NCI-H1694 (cell line): ENCODE measurements at regions not wholly inside any gene's neighbourhood (a gene's known extent, or its start where the extent isn't known, plus 50 kb on each side); places are given as distances from the start of the nearest gene placed in this dataset.

Source experiments
- DNase-seq: peaks from one replicate; lab custom pipeline; 2025; lab: John Stamatoyannopoulos, UW

DNA sequence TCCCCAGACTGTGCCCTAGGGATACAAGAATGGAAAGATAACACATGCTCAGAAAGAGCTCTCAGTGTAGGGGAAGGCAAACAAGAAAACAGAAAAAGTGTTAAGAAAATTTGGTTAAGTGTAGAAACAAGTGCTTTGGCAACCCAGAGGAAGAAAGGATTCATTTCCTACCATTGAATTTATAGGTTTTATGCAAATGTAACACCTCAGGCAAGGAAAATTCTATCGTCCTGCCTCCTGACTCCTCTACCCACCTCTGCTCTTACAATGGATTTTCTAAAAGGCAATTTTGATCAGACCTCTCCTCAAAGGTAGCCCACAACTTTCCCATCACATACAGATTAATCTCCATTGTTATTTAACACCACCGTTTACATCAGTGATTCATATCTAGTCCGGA lies 298.7 kb downstream of the RFC3 start:
- no peak for DNase-seq

DNA sequence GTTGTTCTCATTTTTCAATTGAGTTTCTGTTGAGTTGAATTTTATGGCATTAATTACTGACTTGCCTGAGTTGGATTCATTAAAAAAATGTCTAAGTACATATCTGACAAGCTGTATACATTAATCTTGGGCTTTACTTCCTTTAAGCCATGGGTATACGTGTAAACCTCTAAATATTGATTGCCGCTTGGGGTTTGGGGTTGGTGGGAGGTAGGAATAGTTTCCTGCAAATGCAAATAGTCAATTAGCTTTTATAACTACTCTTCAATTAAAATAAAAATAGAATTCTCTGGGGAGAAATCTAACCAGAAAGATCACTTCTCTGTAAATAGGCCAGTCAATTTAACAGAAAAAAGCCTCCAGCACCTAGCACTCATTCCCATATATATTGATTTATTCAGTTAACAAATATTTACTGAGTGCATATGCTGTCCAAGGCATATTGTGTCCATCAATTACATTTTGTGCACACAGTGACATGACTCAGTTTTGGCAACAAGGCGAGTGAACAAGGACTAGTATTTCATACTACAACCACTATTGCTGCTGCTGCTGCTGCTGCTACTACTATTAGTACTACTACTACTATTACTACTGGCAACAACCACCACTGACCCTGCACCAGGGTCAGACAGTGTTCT lies 306.8 kb downstream of the RFC3 start:
- no peak for DNase-seq

DNA sequence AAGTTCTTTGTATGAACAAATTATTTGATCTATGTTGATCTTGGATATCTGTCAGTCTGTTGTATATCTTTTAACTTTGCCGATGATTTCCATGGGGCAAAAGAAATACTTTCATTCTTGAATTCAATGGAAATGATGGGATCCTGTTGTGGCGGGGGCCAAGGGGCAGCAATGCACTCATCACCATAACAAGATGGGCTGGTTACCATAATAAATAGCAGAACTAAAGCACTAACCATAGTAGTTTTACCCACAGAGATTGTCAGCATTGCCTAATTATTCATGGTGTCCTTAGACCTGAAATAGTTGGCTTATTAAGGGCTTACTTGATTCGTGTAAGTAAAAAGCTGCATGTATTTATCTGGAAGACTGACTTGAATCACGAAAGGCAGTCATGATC lies 309.6 kb downstream of the RFC3 start:
- no peak for DNase-seq

DNA sequence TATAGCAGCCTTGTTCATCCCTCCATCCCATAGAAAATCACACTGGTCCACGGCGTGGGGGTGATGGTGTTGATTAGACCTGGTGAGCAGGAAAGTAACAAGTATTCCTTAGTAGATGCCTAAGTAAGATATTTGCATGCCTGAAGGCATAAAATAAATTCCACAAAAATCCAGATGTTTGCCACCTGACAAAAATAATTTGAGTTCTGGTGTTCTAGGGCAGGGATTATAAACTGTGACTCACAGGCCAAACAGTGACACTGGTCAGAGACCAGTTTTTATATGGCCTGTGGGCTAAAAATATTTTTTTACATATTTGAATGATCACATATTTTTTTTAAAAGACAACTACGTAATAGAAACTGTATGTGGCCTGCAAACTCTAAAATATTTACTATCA lies 310.7 kb downstream of the RFC3 start:
- no peak for DNase-seq

DNA sequence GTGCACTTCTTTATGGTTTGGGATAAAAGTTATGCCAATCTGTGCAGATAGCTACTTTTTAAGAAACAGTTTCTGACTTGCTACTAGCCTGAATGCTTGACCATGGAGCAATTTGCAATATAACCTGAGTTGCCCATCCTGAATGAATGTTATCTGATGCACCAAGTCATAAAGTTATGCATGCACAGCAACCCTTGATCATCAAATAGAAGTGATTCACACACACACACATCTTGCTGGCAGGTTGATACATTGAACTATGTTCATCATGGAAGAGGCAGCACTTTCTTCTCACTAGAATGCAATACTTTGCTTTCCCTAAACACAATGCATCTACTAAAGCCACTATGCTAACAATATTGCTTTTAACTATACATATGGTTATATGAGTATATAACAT lies 311.5 kb downstream of the RFC3 start:
- DNase-seq: no peak

DNA sequence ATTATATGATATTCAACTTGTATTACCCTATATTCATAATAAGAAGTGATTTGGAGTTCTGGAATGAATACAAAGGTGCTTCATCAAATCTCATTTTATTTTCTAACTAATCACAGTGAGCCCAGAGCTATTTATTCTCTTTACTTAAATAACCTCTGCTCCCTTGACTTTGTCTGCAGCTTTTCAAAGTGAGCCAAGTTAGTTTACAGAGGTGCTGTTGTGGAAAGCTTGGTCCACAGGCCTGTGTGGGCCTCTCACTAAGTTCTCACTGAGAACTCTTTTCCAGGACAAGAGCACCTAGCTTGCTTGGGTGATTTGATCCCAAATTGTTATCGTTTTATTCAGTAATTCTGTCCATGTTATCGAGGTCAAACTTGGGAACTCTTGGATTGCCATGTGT lies 319.3 kb downstream of the RFC3 start:
- no peak for DNase-seq

DNA sequence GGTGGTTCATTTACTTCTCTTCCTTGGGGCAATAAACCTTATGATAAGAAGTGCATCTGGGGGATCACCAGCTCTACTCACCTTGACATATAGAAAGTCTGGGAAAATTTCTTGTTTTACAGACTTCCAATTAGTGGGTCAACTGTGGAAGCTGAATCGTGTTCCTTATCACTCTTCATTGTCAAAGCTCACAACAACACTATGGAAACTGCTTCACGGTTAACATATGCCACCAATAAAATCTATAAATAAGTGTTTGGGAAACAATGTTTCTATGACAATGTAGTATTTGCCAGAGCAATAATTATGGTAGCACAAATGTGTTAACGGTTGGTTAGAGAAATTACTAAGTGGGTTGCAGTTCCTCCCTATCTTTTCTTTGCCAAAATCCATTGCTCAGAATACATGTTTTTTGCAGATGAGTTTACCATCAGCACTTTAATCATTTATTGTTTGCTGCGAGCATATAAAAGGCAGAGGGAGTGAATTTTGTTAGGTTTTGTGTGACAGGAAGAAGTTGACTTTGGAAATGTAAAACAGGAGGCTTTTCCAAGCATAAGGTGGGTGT lies 321.8 kb downstream of the RFC3 start:
- DNase-seq: no peak

DNA sequence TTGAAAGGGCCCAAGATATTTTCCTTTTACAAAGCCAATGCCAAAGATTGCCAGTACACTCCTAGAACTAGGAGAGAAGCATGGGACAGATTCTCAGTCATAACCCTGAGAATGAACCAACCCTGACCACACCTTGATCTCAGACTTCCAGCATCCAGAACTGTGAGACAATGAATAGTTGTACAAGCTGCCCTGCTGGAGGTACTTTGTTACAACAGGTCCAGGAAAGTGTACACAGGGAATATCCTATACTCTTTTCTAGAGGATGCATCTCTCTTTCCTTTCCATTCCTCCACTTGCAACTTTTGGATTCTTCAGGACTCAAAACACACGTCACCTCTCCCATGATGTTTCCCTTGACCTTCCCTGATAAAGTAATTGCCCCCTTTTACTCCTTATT lies 325.7 kb downstream of the RFC3 start:
- DNase-seq: no peak

DNA sequence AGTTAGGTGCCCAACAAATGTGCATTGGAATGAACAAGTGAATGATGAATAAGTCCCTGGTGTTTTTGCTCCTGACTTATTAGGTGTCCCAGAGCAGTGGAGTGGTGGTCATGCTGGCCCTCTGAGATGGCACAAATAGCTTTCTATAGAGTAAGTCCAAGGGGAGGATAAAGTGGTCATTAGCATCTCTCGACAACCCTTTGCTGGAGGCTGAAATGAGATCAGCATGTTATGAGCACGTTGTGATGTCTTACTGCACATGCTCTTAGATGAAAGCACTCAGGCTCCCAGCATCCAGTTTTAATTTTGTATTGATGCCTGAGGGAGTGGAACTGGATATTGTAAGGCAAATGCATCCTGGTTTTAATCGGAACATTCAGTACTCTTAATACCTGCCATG lies 326.2 kb downstream of the RFC3 start:
- no peak for DNase-seq

DNA sequence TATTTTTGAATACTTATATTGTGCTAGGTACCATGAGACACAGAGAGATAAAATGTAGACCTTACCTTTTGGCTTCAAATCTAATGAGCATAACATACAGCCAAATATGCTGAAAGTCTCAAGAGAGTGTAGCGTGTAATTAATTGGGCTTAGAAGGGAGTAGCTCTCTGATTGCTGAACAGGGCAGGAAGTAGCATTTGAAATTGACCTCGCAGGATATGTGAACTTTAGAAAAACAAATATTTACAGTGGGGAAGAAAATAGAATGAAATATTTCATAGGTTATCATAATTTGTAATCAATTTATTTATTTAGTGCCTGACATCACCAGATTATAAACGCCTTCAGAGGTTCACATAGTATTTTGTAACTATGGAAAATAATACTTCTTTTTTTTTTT lies 327.1 kb downstream of the RFC3 start:
- DNase-seq: no peak

DNA sequence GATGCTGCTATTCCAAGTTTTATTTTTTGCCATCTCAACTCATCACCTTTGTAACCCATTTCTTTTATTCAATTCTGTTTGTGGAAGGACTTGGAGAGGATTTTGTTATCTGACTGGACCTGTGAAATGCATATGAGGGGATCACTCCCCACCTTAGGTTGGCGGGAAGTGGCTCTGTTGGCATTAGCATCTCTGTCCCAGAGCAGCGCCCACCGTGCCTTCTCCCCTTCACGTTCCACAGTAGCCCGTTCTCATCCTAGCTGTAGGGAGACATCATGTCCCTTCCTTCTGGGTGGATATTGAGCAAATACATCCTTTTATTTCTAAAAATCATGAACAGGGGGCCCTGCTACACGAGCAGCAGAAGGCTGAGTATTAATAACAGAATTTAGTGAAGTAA lies 330.4 kb downstream of the RFC3 start:
- DNase-seq: no peak

DNA sequence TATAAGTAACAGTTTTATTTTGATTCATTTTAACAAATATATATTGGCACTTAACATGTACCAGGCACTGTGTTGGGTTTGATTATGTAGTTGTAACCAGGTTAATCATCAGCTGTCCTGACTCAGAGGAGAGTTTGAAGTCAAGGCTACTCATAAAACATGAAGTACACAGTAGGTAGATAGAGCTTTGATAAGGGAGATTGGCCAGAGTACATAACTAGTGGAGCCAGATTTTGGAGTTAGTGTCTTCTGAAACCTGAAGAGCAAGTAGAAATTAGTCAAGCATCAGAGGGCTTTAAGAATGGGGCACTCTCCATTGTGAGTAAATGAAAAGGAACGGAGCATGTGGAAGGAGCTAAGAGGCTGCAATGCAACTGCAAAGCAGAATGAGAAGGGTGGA lies 333.9 kb downstream of the RFC3 start:
- DNase-seq: no peak

DNA sequence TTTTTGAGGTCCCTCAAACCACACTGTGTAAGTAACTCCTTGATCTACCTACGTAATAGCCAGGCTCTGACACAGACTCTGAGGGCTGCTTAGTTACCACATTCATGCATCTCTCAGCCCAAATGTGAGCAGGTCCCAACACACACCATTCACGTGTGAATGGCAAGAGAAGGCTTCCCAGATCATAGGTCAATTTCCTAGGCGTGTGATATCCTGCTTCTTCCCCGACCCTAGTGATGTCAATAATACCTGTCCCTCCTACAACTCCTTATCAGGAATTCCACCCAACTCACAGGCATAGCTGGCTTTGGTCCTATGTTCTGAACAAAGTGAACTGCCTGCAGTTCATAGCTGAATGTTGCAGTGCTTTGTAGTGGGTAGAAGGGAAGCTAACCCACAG lies 334.5 kb downstream of the RFC3 start:
- DNase-seq: no peak

DNA sequence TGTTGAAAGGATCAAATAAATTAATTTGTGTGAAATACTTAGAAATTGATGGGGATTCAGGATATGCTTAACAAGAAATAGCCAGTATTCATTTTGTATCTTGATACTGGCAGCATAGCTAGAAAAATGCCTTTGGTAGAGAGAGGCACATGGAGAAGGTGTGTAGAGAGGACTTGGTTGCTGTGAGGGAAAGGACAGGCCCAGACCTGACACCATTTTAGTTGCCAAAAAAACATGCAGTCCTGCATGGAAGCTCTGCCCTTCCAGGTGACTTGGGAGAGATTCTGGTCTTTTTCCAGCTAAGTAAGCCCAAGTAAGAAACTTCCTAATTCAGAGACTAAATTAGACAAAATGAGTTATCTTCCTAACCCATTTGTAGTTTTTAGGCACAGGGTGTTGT lies 335.0 kb downstream of the RFC3 start:
- no peak for DNase-seq

DNA sequence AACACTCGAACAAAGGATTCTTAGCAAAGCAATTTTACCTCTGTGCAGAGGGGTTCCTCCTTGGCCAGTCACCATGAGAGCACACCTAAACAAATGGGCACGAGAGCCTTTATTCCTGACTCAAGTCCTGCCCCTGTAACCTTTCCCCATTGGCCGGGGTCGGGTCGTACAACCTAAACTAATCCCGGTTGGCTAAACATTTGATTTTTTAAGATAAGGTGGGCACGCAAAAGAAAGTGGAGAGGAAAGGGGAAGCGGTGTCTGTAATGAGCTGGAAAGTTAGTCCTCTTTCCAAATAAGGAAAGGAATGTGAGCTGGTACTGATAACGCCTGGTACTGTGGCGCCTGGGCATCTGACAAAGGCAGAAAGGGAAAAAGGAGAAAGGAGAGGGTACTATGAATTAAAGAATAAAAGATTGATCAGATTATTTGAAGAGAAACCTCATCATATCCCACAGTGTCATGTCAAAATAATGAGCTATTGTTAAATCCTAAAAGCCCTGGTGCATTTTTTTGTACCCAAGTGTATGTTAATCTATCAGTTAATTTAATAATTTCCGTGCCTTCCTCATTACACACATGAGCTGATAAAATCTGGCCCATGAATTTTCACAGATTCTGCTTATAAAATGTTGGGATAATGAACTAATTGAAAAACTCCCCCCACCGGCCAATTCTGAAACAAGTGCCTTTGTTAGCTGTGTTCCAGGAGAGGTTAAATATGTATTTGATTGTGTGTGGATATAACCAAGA lies 335.7 kb downstream of the RFC3 start:
- no peak for DNase-seq

DNA sequence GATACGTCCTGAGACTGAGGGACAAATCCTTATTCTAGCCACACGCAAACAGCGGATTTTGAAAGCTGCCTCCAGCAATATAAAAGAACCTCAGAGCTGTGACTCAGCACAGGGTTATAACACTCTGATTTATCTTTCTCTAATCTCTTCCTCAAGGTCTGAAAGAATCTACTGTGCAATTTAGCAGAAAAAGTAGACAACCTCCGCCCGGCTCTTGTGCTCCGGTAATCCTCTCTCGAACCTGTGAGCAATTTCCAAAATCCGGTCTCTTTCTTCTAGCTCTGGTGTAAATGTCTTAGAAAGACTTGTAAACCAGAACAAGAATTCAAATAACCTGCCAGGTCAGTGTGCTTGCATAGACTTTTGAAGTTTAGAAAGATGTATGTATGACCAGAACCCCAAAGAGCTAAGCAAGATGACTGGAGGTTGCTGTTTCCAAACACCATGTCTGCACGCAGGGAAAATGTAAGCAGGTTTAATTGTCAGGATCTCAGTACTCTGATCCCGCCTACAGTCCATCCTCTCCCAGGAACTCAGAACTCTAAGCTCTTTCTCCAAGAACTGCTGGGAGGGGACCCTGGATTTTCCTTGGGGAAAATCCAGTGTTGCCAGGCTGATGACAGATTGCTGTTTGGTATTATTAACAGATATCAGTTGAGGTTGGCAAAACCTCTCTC lies 338.1 kb downstream of the RFC3 start:
- DNase-seq: no peak

DNA sequence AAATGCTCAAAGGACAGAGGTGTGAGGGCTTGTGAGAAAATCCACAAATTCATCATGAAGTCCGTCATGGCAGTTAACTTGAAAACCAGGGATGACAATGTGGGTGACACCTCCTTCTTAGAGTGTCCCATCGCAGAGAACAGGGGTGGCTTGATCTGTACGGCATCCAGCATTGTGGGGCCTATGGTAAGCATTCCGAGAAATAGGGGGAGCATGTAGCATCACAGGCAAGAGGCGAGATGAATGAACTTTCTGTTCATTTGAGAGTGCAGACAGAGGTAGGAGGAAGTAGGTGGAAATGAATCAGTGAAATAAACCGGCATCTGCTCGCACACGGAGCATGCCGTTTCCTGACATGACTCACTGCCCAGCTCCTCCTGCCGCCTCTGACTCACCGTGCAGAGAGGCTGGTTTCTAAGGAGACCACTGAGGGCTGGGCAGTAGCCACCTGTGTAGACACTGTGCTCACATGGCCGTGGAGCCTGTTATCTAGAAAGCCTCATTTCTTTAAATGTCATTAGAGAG lies 339.0 kb downstream of the RFC3 start:
- peak; percentile 19 for DNase-seq

DNA sequence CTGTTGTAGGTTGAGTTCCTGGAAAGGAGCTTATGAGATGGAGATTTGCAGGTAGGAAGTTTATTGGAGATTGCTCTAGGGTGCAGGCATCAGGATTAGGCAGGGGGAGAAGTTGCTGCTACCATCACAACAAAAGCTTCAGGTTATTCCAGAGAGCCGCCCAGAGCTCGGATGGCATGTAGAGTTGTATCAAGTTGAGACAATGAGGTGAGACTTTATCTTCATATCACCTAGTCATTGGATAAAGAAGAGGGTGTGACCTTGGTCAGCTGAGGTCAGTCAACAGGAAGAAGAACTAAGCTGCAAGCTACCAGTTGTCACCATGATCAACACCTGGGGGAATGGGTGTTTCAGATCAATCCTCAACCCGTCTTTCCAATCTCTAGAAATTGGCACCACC lies 342.0 kb downstream of the RFC3 start:
- DNase-seq: no peak

DNA sequence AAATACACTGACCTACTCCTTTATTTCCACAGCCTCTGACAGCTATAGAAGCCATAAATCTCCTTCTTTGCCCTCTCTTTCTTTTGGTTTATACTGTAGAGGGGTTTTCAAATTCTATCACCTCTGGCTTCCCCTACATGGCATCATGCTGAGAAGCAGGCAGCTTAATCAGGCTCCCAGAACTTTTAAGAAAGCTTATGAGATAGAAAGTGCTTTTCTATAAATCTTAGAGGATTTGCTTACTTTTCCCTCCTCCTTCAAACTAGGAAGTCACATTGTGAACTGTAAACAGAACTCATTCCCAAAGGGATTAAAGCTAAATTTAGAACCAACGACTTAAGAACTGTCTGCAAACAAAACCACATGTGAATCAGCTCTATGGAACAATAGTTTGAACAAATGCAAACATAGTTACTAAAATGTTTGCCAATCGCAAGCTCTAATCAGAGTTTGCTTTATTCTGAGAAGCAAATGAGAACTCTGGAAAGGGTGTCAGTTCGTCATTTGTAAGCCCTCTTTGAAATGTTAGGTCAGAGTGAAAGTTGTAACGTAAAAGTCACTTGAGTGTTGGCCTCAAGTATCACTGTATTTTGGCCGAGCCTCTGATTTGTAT lies 344.1 kb downstream of the RFC3 start:
- DNase-seq: no peak

DNA sequence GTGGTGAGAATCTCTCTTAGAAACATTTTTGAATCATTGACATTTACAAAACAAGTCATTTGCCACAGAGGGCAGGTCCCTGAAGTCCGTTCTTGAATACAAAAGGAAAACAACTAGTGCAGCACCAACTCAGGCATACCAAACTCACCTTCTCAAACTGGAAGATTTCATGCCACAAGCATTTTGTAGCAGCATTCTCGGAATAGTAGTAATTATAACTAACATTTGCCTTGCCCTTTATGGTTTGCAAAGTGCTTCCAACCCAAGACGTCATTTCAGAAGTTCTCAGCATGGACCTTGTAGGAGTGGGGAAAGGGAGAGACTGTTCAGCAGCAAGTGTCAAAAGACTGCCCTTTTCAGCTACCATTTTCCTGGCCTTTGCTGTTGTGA lies 344.6 kb downstream of the RFC3 start:
- DNase-seq: no peak

DNA sequence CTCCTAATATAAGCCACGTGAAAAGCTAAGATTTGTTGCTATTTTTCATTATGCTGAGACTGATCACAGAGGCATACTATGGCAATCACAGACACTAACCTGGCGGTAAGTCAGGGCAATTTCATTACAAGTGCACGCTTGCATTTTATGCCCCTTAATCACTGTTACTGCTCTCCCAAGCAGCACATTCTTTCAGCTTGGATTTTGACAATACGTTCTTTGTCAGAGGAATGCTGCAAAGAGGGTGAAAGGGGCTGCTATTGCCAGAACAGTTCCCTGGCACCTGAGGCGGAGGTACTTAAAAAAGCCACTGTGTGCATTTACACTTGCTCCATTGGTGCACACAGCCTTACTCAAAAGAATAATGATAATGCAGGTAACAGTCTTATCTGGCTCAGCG lies 346.6 kb downstream of the RFC3 start:
- DNase-seq: no peak

DNA sequence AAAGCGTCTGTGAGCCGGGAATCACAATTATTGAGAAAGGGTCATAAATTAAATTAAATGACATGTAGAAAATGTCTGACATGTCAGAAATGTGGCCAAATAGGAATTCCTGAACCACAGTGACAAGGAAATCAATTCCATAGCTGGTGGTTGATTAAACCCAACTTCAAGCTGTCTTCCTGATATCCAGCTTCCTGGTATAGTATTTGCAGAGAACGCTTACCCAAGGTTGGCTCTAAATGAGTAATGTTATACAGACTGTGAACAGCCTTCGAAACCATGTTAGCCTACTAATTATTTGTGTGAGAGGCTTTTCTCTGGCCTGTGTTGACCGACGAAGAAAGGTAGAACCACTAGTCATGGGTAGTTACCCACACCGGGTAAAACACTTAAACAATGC lies 347.2 kb downstream of the RFC3 start:
- no peak for DNase-seq

DNA sequence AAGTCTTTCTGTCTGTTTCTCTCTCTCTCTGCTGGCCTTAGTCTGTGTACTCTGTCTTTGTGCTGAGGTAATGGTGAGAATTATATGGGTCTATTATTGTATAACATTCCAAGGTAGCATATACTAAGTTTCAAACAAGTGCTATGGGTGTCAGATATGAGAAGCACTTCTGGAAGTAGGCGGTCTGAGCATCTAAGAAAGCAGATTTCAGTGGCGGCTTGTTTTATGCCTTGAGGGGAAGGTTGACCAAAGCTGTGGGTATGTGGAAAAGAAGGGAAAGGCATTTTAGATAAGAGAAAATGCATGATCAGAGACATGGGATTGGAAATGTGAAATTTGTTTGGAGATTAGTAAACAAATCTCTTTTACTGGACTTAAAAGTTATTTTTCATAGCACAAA lies 348.5 kb downstream of the RFC3 start:
- DNase-seq: no peak
